ENCODE measurements at regions not wholly inside any gene's neighbourhood (a gene's known extent, or its start where the extent isn't known, plus 50 kb on each side); places are given as distances from the start of the nearest gene placed in this dataset.

DNA sequence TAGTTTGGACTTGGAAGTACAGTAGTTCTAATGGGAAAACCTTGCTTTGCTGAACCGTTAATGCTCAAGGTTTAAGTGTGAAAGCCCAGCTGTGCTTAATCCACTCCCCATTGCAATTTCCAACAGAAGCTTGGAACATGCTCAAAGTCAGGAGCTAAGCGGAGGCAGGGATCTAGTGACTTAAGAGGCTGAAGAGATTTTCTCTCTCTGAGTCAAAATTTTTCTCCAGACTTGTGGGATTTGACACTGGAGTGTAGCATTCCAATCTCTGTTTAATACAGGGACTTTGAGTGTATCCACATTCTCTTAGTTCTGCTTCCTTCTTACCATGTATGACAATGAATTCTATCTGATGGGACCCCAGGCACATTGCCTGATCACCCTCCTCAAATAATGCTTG, 471.8 kb downstream of the KIF4B start:
- H3K27me3 ChIP-seq = no peaks in the 10 kb centered on the region
- H3K27ac ChIP-seq = no peak overlapping the region
- no peak for ATAC-seq
- no peaks in the 10 kb centered on the region for H3K36me3 ChIP-seq
- DNase-seq = no peak
- TF ChIP-seq, protein P1, sequence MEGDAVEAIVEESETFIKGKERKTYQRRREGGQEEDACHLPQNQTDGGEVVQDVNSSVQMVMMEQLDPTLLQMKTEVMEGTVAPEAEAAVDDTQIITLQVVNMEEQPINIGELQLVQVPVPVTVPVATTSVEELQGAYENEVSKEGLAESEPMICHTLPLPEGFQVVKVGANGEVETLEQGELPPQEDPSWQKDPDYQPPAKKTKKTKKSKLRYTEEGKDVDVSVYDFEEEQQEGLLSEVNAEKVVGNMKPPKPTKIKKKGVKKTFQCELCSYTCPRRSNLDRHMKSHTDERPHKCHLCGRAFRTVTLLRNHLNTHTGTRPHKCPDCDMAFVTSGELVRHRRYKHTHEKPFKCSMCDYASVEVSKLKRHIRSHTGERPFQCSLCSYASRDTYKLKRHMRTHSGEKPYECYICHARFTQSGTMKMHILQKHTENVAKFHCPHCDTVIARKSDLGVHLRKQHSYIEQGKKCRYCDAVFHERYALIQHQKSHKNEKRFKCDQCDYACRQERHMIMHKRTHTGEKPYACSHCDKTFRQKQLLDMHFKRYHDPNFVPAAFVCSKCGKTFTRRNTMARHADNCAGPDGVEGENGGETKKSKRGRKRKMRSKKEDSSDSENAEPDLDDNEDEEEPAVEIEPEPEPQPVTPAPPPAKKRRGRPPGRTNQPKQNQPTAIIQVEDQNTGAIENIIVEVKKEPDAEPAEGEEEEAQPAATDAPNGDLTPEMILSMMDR (IDR thresholded peaks at IDR 0.05 in 4 of 5, conservative IDR thresholded peaks at IDR 0.05 in 1 of 5) = no peak
- TF ChIP-seq POLR2A (IDR thresholded peaks at IDR 0.05) = no peak
- no peaks in the 10 kb centered on the region for H3K9me3 ChIP-seq
- H3K4me3 ChIP-seq = no peak overlapping the region
- no peaks in the 10 kb centered on the region for H3K4me1 ChIP-seq
- intact Hi-C loops (cut with DNase I; ENCODE audit: low total_unique reads) = no loop called here
- in situ Hi-C loops (cut with MboI; ENCODE audit: low sequenced_read_pairs in 4 of 4) = no loop called here

DNA sequence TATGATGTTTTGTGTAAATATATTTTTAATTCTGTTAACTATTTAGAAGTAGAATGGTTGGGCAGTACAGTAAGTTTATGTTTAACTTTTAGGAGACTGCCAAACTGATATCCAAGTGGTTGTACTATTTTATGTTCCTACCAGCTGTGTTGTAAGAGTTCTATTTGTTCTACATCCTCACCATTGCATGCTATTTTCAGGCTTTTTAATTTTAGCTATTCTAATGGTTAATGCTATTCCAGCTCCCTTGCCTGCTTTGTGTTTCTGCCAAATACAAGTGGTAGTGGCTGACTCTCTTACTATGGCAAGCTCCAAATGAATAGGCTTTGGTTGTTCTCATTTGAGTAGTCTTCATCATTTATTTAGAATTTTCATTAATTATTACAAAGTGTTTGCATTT, 476.4 kb downstream of the KIF4B start:
- H3K4me3 ChIP-seq = no peak overlapping the region
- intact Hi-C loops (cut with DNase I; ENCODE audit: low total_unique reads) (no loop called here), in situ Hi-C loops (cut with MboI; ENCODE audit: low sequenced_read_pairs in 4 of 4) (no loop called here)
- H3K27me3 ChIP-seq = no peaks in the 10 kb centered on the region
- ATAC-seq = no peak
- no peak overlapping the region for H3K27ac ChIP-seq
- no peak for DNase-seq
- TF ChIP-seq POLR2A (IDR thresholded peaks at IDR 0.05) = no peak
- no peaks in the 10 kb centered on the region for H3K4me1 ChIP-seq
- H3K36me3 ChIP-seq = no peaks in the 10 kb centered on the region
- no peaks in the 10 kb centered on the region for H3K9me3 ChIP-seq

DNA sequence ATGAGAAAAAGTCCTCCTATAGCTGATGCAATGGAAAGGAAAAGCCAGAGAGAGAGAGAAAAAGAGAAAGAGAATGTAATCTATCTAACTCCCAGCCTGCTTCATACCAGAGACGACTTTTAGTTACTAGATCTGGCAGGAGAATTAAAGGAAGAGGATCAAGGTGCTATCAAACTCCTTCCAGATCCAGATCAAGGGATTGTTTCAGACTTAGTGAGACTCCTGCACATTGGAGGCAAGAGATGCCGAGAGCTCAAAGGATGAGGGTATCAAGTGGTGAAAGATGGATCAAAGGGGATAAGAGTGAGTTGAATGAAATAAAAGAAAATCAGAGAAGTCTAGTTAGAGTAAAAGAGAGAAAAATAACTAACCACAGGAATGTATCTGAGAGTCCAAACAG, 478.6 kb downstream of the KIF4B start:
- no peak for ATAC-seq
- Histone ChIP-seq H3K27ac (no peak overlapping the region), H3K4me1 (no peaks in the 10 kb centered on the region), H3K36me3 (no peaks in the 10 kb centered on the region), H3K27me3 (no peaks in the 10 kb centered on the region), H3K4me3 (no peak overlapping the region), H3K9me3 (no peaks in the 10 kb centered on the region)
- intact Hi-C loops (cut with DNase I; ENCODE audit: low total_unique reads) (no loop called here), in situ Hi-C loops (cut with MboI; ENCODE audit: low sequenced_read_pairs in 4 of 4) (no loop called here)
- no peak for DNase-seq
- TF ChIP-seq, protein P1 (IDR thresholded peaks at IDR 0.05 in 4 of 5, conservative IDR thresholded peaks at IDR 0.05 in 1 of 5) = no peak
- no peak for TF ChIP-seq POLR2A (IDR thresholded peaks at IDR 0.05)

DNA sequence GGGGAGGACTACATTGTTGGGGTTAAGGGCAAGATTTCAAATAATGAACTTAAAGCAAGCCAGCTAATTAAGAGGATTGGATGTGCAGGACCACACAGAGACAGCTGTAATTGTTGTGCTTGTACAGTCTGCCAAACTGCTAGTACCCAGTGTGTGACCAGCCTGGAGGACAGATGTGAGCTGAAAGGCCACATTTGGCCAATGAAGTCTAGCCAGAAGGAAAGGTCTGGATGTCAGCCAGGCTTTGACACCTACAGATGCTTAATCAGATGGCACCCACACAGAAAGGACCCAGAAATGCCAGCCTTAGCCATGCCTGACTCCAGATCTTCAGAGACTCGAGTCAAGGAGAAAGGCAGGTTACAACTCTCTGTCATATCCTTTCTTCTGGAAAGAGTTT, 491.1 kb downstream of the KIF4B start:
- in situ Hi-C loops (cut with MboI; ENCODE audit: low sequenced_read_pairs in 4 of 4) (no loop called here), intact Hi-C loops (cut with DNase I; ENCODE audit: low total_unique reads) (no loop called here)
- DNase-seq (no peak), ATAC-seq (no peak)
- no peak for TF ChIP-seq POLR2A (IDR thresholded peaks at IDR 0.05)
- TF ChIP-seq, protein P1 (IDR thresholded peaks at IDR 0.05 in 4 of 5, conservative IDR thresholded peaks at IDR 0.05 in 1 of 5) = no peak
- no peaks in the 10 kb centered on the region for H3K36me3 ChIP-seq
- H3K27me3 ChIP-seq = no peaks in the 10 kb centered on the region
- H3K4me3 ChIP-seq = no peak overlapping the region
- no peaks in the 10 kb centered on the region for H3K9me3 ChIP-seq
- no peak overlapping the region for H3K27ac ChIP-seq
- no peaks in the 10 kb centered on the region for H3K4me1 ChIP-seq

DNA sequence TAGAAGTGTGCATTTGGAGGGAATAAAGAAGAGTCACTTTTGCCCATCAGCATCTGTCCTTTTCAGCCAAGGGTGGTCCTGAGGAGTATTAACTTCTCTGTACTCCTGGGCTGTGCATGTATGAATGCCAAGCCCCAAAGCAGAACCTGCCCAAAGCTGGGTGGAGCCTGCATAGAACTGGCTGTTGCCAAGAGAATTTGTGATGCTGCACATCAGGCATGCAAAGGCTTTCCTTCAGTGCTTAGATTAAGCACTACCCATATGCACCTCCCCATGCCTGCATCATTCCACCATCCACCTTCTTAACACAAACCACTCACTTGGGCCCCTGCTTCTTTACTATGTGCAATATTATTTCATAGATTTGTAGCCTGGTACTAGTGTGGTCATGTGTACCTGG, 493.8 kb downstream of the KIF4B start:
- H3K9me3 ChIP-seq = no peaks in the 10 kb centered on the region
- ATAC-seq (no peak), DNase-seq (no peak)
- no peaks in the 10 kb centered on the region for H3K4me1 ChIP-seq
- TF ChIP-seq, protein P1 (IDR thresholded peaks at IDR 0.05 in 4 of 5, conservative IDR thresholded peaks at IDR 0.05 in 1 of 5) = no peak
- TF ChIP-seq POLR2A (IDR thresholded peaks at IDR 0.05) = no peak
- H3K27me3 ChIP-seq = no peaks in the 10 kb centered on the region
- no peak overlapping the region for H3K4me3 ChIP-seq
- no peak overlapping the region for H3K27ac ChIP-seq
- in situ Hi-C loops (cut with MboI; ENCODE audit: low sequenced_read_pairs in 4 of 4) = no loop called here
- no peaks in the 10 kb centered on the region for H3K36me3 ChIP-seq
- intact Hi-C loops (cut with DNase I; ENCODE audit: low total_unique reads) = no loop called here

Data from gastrocnemius medialis (tissue), 4 donors.